Ovary (tissue), 3 donors: ENCODE measurements at regions not wholly inside any gene's neighbourhood (a gene's known extent, or its start where the extent isn't known, plus 50 kb on each side); places are given as distances from the start of the nearest gene placed in this dataset.

Source experiments
- CTCF ChIP-seq, 3 donors: fragments of 450-650 bp in 2 of 3; fragments of 200-600 bp in 1 of 3; IDR thresholded peaks; one replicate each; pipeline versions ENCODE4 v1.5.1 to v1.8.0; 2016 to 2022; ENCODE audit warnings: antibody characterized with exemption in 3 of 3, mild to moderate bottlenecking in 1 of 3
- EP300 ChIP-seq: sonication (generic); formaldehyde crosslinking; IDR thresholded peaks from one replicate; pipeline ENCODE4 v1.6.1; 2017; ENCODE audit warnings: antibody characterized with exemption
- POLR2A ChIP-seq: fragments of 450-650 bp; IDR thresholded peaks from one replicate; pipeline ENCODE4 v1.6.1; 2017; ENCODE audit warnings: antibody characterized with exemption, mild to moderate bottlenecking, moderate library complexity
- donor health status: DM: no; HTN: no; CAD: no.

GRCh38 chr12:40552868-40553267, 139.4 kb upstream of the CNTN1 start:
- TF ChIP-seq POLR2A (no peak), CTCF (IDR thresholded peaks at IDR 0.05) (no peak), EP300 (no peak)
